Stimulated activated CD4-positive, alpha-beta T cell treated with anti-CD3 and anti-CD28 coated beads, Interleukin-4, amount 100 ng/mL, for 24 hours (primary cell): ENCODE measurements at regions not wholly inside any gene's neighbourhood (a gene's known extent, or its start where the extent isn't known, plus 50 kb on each side); places are given as distances from the start of the nearest gene placed in this dataset.
"Not testable (repeated sequence)": the region's sequence is repeated elsewhere in the genome, so short reads cannot be mapped to it uniquely, and the experiment has no call there.

Source experiments
- DNase-seq: peaks from one replicate; pipeline ENCODE4 v3.0.0-alpha.2; 2020

DNA sequence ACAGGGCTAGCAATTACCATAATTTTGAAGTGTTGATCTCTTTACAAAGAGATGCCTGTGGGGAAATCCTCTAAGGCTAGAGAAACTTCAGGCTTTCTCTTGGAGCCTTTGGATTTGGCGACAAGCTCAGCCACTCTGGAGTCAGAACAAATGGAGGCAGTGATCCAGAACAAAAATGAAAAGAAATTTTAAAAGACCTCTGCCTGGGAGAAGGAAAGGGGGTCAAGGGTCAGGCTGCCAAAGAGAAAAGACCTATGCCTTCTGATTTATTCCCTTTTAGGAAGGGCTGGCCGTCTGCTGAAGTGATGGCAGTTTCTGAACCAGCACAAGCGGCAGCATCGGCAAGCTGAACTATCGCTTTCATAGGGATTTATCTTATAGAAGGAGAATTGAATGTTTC, 140.8 kb upstream of the SFRP2 start:
- no peak for DNase-seq

DNA sequence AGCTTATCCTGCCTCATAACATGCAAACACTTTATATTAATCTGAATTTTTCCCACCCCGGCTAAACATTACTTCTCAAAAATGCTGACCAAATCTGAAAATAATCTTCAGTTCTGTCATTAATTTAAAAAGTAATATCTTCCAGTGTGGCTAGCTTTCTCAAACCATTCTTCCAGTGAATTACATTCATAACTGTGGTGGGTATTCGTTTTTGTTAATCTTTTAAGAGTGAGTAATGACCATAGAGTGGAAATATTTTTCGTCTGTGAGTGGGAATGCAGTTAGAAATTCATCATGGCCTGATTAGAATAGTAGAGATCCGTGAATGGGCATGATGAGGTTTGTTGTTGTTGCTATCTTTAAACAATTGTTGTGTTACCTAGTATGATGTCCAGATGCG, 138.6 kb upstream of the SFRP2 start:
- no peak for DNase-seq

DNA sequence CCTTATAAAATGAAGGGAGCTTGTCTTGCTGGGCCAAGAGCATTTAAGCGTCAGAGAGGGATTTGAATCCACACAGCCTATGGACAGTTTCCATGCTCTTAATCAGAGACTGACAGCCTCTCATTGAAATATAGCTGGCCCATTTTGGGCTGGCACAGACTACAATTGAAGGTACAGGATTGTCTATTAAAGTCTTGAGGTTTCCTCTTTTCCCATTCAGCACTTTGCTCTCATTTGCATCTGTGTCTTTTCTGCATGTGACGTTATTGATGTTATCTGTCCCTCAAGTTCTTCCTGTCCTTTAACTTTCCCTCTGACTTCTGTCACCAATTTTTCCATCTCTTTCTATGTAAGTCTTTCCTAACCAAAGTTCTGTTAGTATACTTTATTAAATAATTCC, 133.3 kb upstream of the SFRP2 start:
- no peak for DNase-seq

DNA sequence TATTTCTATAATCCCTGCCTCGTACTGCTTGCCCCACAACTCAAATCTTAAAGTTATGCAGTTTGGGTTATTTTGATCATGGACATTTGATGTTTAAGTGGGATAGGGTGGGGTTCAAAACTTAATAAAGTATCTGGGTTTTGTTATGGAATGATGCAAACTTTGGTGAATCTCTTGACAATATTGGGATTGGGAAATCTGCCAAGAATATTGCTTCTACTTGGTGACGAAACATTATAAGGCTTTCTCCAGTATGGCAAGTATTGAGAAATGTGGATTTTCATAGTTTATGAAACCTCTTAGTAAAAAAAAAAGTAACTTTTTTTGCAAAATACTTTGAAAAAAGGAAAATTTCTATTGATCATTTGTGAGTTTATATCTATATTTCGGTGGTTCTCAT, 130.8 kb upstream of the SFRP2 start:
- no peak for DNase-seq

DNA sequence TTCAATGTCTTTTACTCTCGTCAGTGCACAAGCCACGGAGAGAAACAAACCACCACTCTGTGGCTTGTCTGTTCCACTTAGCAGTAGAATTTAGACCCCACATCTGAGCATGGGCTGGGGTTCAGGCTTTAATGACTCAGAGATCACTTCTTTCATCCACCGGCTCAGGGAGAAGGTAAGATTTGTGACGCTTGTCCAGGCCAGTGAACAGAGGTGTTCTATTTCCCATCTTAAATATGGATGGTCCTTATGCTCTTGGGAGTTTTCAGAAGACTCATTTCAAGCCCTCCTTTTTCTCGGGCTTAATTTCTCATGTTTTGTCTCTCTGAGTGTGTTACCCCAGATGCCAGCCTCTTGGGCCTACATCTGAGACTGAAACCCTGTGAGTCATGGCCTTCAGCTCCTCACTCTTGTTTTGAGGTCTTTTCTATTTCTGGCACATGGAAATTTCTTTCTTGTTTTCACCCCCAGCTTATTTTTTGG, 127.4 kb upstream of the SFRP2 start:
- DNase-seq = peak; percentile 61

DNA sequence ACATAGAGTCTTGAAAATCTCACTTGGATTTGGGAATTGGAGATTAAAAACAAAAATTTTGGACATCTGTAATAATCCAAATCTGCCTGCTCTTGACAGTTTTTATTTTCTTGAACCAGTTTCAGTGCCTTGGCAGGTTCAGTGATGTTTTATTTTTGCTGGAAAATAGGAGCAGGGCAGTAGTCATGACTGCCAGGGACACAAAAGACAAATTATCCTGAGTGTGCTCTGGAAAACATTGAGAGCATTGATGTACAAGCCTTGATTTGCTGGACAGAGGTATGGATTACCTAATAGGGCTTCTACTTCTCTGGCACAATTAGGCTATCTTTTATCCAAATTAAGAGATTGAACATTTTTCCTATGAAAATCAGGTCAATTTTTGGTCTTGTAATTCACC, 123.4 kb upstream of the SFRP2 start:
- DNase-seq = no peak

DNA sequence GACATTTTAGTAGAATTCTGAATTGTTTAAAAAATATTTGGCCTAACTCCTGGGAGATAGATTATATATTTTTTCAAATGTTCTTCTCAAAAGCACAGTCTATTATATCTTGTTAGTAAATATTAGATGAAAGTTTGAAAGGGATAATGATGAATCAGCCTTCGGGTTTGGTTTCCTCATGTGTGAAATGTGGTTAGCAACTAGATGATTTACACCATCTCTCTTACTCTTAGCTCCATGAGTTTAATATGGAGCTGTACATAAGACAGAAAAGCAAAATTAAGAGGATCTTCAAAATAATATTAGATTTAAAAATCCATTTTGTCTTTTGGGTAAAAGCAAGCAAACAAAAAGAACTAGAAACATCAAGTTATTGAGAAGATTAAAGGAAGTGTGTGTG, 120.8 kb upstream of the SFRP2 start:
- no peak for DNase-seq

DNA sequence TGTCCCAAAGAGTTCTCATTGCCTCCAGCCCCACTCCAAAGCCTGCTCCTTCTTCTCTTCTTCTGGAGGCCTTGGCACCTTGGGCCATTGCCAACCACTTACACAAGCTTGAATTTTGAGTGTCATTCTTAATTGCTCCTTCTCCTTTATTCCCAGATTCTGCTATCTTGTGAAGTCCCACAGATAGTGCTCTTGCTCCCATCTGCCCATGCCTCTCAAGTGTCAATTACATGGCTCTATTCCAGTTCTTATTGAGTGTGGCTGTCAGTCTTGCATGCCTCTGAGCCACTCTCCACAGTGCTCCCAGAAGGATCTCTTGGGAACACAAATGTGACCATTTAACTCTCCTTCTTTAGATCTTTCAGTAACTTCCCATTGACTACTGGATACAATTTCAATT, 117.3 kb upstream of the SFRP2 start:
- no peak for DNase-seq

DNA sequence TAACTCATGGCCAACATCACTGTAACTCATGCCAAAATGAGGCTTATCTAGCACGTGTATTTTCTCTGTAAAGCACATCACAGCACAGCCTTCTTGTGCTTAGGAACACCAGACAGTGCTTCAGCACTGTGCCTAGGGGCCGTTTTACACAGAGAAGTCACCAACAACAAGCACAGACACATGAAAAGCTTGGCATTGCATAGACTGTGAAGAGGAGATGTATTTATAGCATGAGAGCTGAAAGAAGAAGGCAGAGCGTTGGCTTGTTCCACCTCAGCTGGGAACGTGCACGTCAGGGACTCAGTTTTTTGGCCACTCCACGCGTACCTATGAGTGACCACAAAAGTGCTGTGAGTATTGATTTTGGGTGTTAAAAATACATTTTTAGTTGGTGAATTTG, 116.3 kb upstream of the SFRP2 start:
- DNase-seq = no peak

DNA sequence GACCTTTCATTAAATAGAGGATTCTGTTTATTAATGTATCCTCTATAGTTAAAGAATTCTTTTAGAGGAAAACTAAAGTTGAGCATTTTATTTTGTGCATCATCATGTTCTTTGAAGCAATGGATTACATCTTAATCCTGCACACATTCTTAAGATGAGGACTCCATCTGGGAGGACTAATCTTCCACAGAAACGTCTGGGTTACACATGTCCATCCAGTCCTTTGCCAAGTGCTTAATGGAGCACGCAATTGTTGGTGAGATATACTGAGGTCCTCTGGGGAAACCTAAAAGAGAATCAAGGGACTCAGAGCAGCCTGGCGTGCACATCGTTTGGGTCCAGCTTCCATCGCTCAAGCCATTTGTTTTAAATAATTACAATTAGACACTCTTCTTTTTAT, 115.1 kb upstream of the SFRP2 start:
- no peak for DNase-seq

DNA sequence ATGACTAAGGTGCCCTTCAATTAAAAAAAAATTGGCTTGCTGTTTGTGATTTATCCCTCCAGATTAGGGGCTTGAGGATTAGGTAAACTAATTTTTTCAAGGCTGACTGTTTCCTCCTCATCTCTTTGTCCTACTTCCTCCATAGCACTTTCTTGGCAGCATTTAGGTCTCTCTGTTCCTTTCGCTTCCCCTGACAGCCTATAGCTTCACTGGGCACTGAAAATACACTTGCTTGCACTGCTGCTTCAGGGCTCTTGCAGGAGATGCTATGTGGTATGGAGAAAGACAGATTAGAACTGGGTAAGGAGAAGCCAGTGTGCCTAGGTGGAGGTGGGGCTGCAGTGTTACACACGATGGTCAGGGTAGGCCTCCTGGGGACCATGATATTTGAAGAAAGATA, 112.3 kb upstream of the SFRP2 start:
- no peak for DNase-seq

DNA sequence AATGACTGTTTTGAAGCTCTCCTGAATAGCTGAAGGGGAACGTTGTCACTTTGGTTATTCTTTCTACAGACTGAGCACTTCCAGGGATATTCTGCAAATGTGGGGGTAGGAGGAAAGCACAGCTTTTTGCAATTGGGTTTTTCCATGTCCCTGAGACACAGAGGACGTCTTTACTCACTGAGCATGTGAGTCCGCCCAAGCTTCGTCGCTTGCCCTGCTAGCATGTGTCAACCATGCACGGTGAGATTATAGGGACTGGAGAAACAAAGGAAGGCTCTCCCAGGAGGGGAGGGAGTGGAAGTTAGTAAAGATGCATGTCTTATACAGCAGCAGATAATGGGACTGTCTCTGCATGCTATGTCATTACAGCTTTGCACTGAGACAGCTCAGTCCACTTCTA, 111.5 kb upstream of the SFRP2 start:
- DNase-seq = no peak

DNA sequence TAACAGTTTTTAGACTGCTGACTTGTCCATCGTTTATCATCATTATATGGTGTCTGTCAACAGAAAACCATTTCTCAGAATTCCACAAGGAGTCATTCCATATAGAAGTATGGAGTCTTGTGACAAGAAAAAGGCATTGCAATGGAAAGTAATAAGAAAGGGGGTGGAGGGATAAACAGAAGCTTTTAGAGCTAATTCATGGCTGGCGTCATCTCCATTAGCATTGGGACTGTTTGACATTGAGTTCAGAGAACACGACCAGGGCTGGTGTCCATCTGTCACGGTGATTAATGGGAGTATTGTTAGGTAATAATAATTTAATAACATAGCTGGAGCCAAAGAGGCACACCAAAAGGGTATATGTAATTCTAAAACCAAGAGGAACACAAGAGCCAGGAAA, 101.9 kb upstream of the SFRP2 start:
- no peak for DNase-seq

DNA sequence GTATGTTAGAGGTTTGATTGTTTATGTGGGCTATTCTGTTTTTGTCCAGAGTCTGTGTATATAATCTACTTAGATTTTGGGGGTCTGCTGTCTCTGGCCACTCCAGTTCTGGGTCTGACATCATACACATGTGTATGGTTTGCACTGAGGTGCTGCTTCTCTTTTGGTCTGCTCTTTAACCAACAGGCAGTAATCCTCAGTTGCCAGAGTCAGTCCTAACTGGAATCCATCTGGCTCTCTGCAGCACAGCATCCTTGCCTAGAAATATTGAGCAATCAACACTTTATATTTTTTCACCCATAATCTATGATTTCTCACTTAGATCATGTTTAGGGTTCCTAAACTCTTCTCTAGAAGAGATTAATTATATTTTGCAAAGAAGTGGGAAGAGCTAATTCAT, 98.3 kb upstream of the SFRP2 start:
- no peak for DNase-seq

DNA sequence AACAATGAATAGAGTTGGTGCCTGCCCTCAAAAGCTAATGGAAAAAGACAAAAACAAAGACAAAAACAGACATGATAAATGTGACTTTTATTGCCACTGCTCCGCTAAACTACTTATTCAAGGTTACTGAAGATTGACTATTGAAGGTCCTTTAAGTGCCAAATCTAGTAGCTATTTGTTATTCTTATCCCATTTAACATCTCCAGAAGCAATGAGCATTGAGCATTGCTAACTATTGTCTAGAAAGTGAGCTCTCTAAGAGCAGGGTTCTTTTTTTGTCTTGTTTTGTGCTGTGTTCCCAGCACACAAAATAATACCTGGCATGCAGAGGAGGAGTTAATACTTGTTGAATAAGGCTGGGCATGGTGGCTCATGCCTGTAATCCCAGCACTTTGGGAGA, 95.4 kb upstream of the SFRP2 start:
- no peak for DNase-seq

DNA sequence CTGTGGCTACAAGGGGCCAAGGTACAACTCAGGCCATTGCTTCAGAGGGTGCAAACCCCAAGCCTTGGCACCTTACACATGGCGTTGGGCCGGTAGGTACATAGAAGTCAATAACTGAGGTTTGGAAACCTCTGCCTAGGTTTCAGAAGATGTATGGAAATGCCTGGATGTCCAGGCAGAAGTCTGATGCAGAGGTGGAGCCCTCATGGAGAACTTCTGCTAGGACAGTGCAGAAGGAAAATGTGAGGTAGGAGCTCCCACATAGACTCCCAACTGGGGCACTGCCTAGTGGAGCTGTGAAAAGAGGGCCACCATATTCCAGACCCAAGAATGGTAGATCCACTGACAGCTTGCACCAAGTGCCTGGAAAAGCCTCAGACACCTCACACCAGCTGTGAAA, 92.1 kb upstream of the SFRP2 start:
- no peak for DNase-seq

DNA sequence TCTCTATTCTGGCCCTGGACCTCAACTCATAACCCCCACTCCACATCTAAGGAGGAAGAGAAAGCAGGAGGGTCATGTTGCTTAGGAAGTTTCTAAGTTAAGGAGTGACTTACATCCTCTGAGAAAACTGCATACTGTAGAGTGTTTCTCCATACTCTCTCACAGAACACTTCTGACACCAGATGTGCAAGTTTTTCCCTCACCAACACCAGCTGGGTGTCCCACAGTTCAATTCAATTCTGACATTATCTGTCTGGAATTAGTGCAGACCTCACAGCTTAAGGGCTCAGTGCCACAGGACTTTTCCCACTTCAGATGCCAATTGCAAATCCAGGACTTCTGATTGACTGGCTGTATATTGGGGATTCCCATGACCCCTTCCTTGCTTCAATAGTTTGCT, 89.0 kb upstream of the SFRP2 start:
- DNase-seq = no peak

DNA sequence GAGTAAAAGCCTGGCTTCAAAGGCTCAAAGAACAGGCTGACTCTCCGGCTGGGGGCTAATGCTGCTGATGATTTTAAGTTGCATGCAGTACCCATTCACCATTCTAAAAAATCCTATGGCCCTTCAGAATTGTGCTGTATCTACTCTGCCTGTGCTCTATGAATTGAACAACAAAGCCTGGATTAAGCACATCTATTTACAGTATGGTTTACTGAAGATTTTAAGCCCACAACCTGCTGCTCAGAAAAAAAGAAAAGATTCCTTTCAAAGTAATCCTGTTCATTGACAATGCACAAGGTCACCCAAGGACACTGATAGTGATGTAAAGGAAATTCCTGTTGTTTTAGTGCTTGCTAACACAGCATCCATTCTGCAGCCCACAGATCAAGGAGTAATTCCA, 84.9 kb upstream of the SFRP2 start:
- no peak for DNase-seq

DNA sequence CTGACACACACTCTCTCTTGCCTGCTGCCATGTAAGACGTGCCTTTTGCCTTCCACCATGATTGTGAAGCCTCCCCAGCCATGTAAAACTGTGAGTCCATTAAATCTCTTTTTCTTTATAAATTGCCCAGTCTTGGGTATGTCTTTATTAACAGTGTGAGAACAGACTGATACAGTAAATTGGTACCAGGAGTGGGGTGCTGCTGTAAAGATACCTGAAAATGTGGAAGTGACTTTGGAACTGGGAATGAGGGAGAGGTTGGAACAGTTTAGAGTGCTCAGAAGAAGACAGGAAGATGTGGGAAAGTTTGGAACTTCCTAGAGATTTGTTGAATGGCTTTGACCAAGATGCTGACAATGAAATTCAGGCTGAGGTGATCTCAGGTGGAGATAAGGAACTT, 77.9 kb upstream of the SFRP2 start:
- DNase-seq = not testable (repeated sequence)

DNA sequence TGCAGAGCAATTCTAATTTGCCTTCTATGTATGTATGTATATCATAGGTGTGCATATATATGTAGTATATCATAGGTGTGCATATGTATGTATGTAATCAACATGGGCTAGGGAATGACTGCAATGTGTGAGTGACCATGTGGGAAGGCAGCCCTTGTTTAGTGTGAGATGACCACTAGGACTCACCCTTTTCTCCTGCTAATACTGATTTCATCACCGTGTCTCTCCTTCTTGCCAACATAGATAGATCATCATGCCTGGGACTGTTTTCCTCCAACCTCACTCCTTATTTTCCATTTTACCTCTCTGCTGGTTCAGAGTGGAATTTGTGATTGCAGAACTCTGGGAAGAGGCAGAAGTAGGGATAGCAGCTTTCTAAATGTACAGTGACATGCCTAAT, 63.6 kb upstream of the SFRP2 start:
- DNase-seq = no peak

DNA sequence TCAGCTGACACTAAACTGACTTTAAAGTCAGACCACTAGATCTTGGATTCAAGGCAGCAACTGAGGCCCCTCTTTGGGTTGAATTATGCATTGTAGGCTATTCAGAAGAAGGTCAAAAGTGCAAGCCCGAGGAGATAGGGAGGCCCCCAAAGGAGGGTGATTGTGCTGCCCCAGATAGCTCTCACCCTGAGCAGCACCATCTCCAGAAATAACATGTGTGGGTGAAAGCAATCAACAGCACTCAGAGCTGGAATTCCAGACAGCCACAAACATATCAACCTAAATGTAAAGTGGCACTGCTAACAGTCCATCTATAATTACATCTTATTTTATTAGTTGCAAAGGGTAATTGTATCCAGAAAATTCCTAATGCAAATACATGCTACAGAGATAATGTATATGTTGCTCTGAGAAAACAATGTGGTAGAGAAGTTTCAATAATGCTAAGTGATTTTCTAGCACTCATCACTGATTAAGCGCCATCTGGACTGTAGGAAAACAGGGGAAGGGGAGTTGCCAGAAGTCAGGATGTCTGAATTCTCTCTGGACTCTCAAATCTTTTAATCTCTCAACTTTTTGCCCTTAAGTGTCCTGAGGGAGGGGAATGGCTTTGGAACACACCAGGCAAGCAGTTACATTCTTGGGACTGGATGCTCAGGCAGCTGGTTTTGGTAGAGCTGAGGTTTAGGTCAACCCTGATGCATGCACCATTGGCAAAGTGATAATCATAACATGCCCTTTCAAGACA, 61.8 kb upstream of the SFRP2 start:
- no peak for DNase-seq

DNA sequence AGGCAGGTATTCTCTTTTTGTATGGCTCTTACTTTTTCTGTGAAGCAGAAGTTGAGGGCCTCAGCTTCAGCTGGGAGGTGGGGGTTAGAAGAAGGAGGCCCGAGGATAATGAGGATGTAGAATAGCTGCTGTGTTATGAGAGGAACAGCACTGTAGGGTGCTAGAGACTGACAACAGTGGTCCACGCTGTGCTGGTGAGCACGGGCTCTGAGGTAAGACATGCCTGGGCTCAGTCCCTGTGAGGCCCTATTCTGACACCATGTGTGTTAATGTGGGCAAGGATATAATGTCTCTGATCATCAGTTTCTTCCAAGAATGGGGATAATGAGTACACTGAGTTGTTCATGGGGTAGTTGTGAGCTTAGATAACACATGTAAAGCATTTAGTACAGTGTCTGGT, 55.3 kb upstream of the SFRP2 start:
- DNase-seq = no peak
